ENCODE measurements at regions not wholly inside any gene's neighbourhood (a gene's known extent, or its start where the extent isn't known, plus 50 kb on each side); places are given as distances from the start of the nearest gene placed in this dataset.

- Histone ChIP-seq H3K4ac (replicated peaks; ENCODE audit: insufficient read length, low read depth, low read length) (no peak overlapping the region), H2BK20ac (ENCODE audit: low read length) (no peak overlapping the region), H3K18ac (ENCODE audit: extremely low read depth, low read length) (no peak overlapping the region), H3K14ac (ENCODE audit: insufficient read length) (no peak overlapping the region), H4K91ac (replicated peaks; ENCODE audit: insufficient read length, low read length) (no peak overlapping the region), H3K79me2 (ENCODE audit: control insufficient read depth in 1 of 2, insufficient read depth in 2 of 2, low read length in 2 of 2) (no peaks in the 10 kb centered on the region), H2AFZ (ENCODE audit: low read length) (no peak overlapping the region), H3K27ac (ENCODE audit: low read depth, low read length) (no peak overlapping the region), H2BK120ac (replicated peaks; ENCODE audit: low read depth, low read length) (no peak overlapping the region), H3K23me2 (ENCODE audit: low read depth, low read length) (peaks cover 2% of the 10 kb centered on the region; the same call in 1 of the 2 replicates), H3K56ac (replicated peaks; ENCODE audit: insufficient read length, low read depth, low read length) (no peak overlapping the region), H4K20me1 (replicated peaks in 1 of 2; ENCODE audit: control insufficient read depth in 1 of 2, insufficient read depth in 2 of 2, low read length in 2 of 2) (no peaks in the 10 kb centered on the region), H3K4me3 (ENCODE audit: extremely low read depth in 1 of 4, insufficient read depth in 2 of 4, low read depth in 3 of 4, low read length in 4 of 4) (no peak overlapping the region), H2BK5ac (ENCODE audit: low read depth, low read length) (no peak overlapping the region), H2BK12ac (ENCODE audit: low read depth, low read length) (no peak overlapping the region), H4K8ac (ENCODE audit: extremely low read depth, insufficient read depth, low read length) (no peak overlapping the region), H2BK15ac (ENCODE audit: low read length) (no peak overlapping the region), H3K4me1 (replicated peaks in 1 of 4; ENCODE audit: control insufficient read depth in 3 of 4, insufficient read depth in 4 of 4, low read length in 3 of 4) (no peaks in the 10 kb centered on the region), H4K5ac (ENCODE audit: insufficient read length, low read depth, low read length) (no peak overlapping the region), H3K9ac (replicated peaks in 1 of 4; ENCODE audit: extremely low read depth in 1 of 4, low read depth in 3 of 4, low read length in 3 of 4) (no peak overlapping the region), H3K23ac (ENCODE audit: insufficient read length) (no peak overlapping the region), H3K4me2 (ENCODE audit: insufficient read depth in 1 of 2, low read depth in 2 of 2, low read length in 2 of 2) (no peak overlapping the region), H2AK5ac (ENCODE audit: low read depth, low read length) (no peak overlapping the region), H3K36me3 (ENCODE audit: control insufficient read depth in 2 of 4, insufficient read depth in 4 of 4, low read length in 3 of 4) (no peaks in the 10 kb centered on the region; a peak in 1 of 8 replicates), H3K27me3 (replicated peaks in 1 of 4; ENCODE audit: control insufficient read depth in 3 of 4, extremely low read depth in 1 of 4, insufficient read depth in 3 of 4, low read length in 3 of 4) (peaks cover 3 to 26% (median 10%) of the 10 kb centered on the region in 4 experiments), H3K79me1 (ENCODE audit: low read depth, low read length) (no peaks in the 10 kb centered on the region), H3K9me3 (ENCODE audit: insufficient read depth in 2 of 2, low read depth in 1 of 2, low read length in 1 of 2) (no peaks in the 10 kb centered on the region)
- FAIRE-seq (no peak), DNase-seq (ENCODE audit: low read depth in 1 of 2, low spot score in 2 of 2) (no peak)
- WGBS, 2 experiments (ENCODE audit: extremely low coverage in 1 of 2, insufficient coverage in 1 of 2, insufficient read length in 1 of 2, insufficient replicate concordance in 2 of 2, low coverage in 1 of 2, low lambda C conversion rate in 2 of 2, missing lambda C conversion rate in 1 of 2), result 91% methylated on average over 13 of the region's 13 CpGs; no CpG with 5 or more reads in 1 of the 2 experiments
- CTCF ChIA-PET (ENCODE audit: partially characterized antibody), result interaction anchor here (0.7 to 1.4 kb wide), 3 partner anchors 9 to 64 kb away, joined by 3 to 4 read pairs (median 3); no protein-coding TSS in a partner anchor
- POLR2A ChIA-PET (ENCODE audit: partially characterized antibody), result interaction anchor here (1.0 kb wide), 1 partner anchor 8 kb away, joined by 4 read pairs; no protein-coding TSS in a partner anchor
- TF ChIP-seq CTCF (IDR thresholded peaks at IDR 0.05; ENCODE audit: control extremely low read depth in 1 of 3, insufficient read depth in 1 of 3, low read depth in 1 of 3, low read length in 3 of 3) (no peak), KDM5A (IDR thresholded peaks at IDR 0.05; ENCODE audit: low read length) (no peak), BCL11A (IDR thresholded peaks at IDR 0.05; ENCODE audit: low read depth in 2 of 2, low read length in 2 of 2) (no peak), SIX5 (IDR thresholded peaks at IDR 0.05; ENCODE audit: low read depth, low read length) (no peak), BRCA1 (IDR thresholded peaks at IDR 0.05; ENCODE audit: low read depth, low read length) (no peak), BACH1 (IDR thresholded peaks at IDR 0.05; ENCODE audit: low read length) (no peak), TEAD4 (IDR thresholded peaks at IDR 0.05; ENCODE audit: low read depth, low read length) (no peak), RNF2 (IDR thresholded peaks at IDR 0.05; ENCODE audit: borderline replicate concordance, low read depth, low read length, missing control alignments, poor library complexity, severe bottlenecking) (no peak), USF2 (IDR thresholded peaks at IDR 0.05; ENCODE audit: low read length) (no peak), HDAC6 (IDR thresholded peaks at IDR 0.05; ENCODE audit: low read depth, low read length) (no peak), CBX8 (IDR thresholded peaks at IDR 0.05; ENCODE audit: borderline replicate concordance, low read depth, low read length) (no peak)
These were observed 298.7 kb upstream of the CDH4 start for GRCh38 chr20:60953321-60953720.

All from H1 (cell line).